GM12891 (cell line): ENCODE measurements at regions not wholly inside any gene's neighbourhood (a gene's known extent, or its start where the extent isn't known, plus 50 kb on each side); places are given as distances from the start of the nearest gene placed in this dataset.

Experiments used
- POLR2A ChIP-seq: IDR thresholded peaks from 2 replicates; pipeline ENCODE4 v1.6.1; 2011; ENCODE audit warnings: low read depth, low read length, control low read depth
- POLR2AphosphoS5 ChIP-seq: IDR thresholded peaks from 2 replicates; pipeline ENCODE4 v1.6.1; 2011; ENCODE audit warnings: low read depth, low read length, control low read depth
- POU2F2 ChIP-seq: IDR thresholded peaks from 2 replicates; pipeline ENCODE4 v1.6.1; 2011; ENCODE audit warnings: low read depth, mild to moderate bottlenecking, control low read depth, low read length, moderate library complexity
- SPI1 ChIP-seq: IDR thresholded peaks from 2 replicates; pipeline ENCODE4 v1.6.1; 2011; ENCODE audit warnings: low read depth, low read length, control low read depth

GRCh38 chr6:17218023-17218748 is 63.0 kb upstream of the RBM24 start:
- TF ChIP-seq POLR2A (no peak), POLR2AphosphoS5 (no peak), POU2F2 (no peak), SPI1 (no peak)
